Astrocyte of the spinal cord (primary cell): ENCODE measurements at regions not wholly inside any gene's neighbourhood (a gene's known extent, or its start where the extent isn't known, plus 50 kb on each side); places are given as distances from the start of the nearest gene placed in this dataset.

Experiments used
- DNase-seq: peaks from one replicate; pipeline ENCODE4 v3.0.0; 2011; ENCODE audit warnings: low read depth, low spot score
- H3K4me3 ChIP-seq: 2 replicates; pipeline ENCODE4 v1.5.1; 2011; ENCODE audit warnings: low read depth, mild to moderate bottlenecking, low read length, moderate library complexity
- in situ Hi-C: cut with HindIII; loops from 2 replicates; pipeline ENCODE4 v1.10.0; 2017; ENCODE audit warnings: low sequenced_read_pairs
- TF ChIP-seq, protein P1 (sequence below): IDR thresholded peaks from 2 replicates; pipeline ENCODE4 v1.5.1; 2012; ENCODE audit warnings: low read depth, mild to moderate bottlenecking, low read length, inconsistent platforms

GRCh38 chr12:13836099-13836498 is 145.3 kb downstream of the GRIN2B start:
- DNase-seq = no peak
- TF ChIP-seq, protein P1, sequence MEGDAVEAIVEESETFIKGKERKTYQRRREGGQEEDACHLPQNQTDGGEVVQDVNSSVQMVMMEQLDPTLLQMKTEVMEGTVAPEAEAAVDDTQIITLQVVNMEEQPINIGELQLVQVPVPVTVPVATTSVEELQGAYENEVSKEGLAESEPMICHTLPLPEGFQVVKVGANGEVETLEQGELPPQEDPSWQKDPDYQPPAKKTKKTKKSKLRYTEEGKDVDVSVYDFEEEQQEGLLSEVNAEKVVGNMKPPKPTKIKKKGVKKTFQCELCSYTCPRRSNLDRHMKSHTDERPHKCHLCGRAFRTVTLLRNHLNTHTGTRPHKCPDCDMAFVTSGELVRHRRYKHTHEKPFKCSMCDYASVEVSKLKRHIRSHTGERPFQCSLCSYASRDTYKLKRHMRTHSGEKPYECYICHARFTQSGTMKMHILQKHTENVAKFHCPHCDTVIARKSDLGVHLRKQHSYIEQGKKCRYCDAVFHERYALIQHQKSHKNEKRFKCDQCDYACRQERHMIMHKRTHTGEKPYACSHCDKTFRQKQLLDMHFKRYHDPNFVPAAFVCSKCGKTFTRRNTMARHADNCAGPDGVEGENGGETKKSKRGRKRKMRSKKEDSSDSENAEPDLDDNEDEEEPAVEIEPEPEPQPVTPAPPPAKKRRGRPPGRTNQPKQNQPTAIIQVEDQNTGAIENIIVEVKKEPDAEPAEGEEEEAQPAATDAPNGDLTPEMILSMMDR = no peak
- in situ Hi-C loops = no loop called here
- H3K4me3 ChIP-seq = no peak overlapping the region

DNA sequence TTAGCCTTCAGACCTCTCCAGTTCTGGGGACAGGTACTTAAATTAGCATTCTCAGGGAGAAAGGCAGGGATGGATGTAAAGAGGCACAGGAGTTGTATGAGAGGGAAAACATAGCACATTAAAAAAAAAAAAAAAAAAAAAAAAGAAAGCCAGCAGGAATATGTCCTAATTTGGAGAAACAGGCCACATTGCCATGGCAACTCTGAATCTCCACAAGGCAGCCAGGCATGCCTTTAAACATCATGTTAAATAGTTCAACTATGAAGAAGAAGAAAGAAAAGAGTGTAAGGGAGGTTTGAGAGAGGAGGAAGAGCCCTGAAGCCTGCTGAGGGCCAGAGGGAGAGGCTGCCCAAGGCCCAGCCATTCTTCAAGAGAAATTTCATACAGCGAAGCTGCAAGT is 145.8 kb downstream of the GRIN2B start:
- in situ Hi-C loops = no loop called here
- no peak for DNase-seq
- H3K4me3 ChIP-seq = no peak overlapping the region
- TF ChIP-seq, protein P1 = no peak

GRCh38 chr12:13834241-13834640 is 147.2 kb downstream of the GRIN2B start:
- DNase-seq = no peak
- no peak overlapping the region for H3K4me3 ChIP-seq
- in situ Hi-C loops = no loop called here
- TF ChIP-seq, protein P1 = no peak

GRCh38 chr12:13817131-13817530 is 164.3 kb downstream of the GRIN2B start:
- no peak overlapping the region for H3K4me3 ChIP-seq
- TF ChIP-seq, protein P1 = no peak
- in situ Hi-C loops = no loop called here
- no peak for DNase-seq

GRCh38 chr12:13816394-13816793 is 165.0 kb downstream of the GRIN2B start:
- in situ Hi-C loops = no loop called here
- no peak for DNase-seq
- TF ChIP-seq, protein P1 = no peak
- H3K4me3 ChIP-seq = no peak overlapping the region

DNA sequence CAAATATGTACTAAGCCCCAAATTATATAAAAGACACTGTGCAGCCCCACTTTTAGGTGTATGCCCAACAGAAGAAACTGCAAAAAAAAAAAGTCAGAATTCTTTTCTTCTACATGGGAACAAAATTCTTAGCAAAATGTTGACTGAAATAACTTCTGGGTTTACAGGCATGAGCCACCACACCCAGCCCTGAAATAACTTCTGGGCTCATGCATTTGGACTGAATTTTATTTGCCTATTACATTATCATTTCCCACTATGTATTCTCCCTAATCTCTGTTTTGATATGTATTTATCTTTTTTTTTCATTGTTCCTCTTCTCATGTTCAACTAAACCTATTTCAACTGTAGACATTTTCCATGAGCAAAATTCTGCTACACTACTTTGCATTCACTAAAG is 169.2 kb downstream of the GRIN2B start:
- no peak overlapping the region for H3K4me3 ChIP-seq
- in situ Hi-C loops = no loop called here
- TF ChIP-seq, protein P1 = no peak
- DNase-seq = no peak

DNA sequence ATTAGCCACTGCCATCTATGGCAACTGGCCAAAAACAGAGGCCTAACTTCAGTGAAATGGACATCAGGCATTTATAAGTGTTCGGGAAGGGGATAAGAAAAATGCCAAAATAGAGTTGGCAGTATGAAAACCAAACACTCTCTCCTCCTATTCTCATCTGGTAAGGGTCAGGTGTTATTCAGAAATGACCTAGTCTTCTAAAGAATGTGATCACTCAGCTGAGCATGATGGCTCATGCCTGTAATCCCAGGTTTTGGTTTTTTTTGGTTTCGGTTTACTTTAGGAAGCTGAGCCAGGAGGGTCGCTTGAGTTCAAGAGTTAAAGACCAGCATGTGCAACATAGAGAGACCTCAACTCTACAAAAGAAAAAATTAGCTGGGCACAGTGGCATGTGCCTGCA is 170.3 kb downstream of the GRIN2B start:
- in situ Hi-C loops = no loop called here

More for the DNA sequence above, 170.3 kb downstream of the GRIN2B start:
- H3K4me3 ChIP-seq = no peak overlapping the region
- no peak for DNase-seq
- TF ChIP-seq, protein P1 = no peak
